SK-N-SH treated with all-trans-retinoic acid at 6 μM for 48 hours (cell line): ENCODE measurements at regions not wholly inside any gene's neighbourhood (a gene's known extent, or its start where the extent isn't known, plus 50 kb on each side); places are given as distances from the start of the nearest gene placed in this dataset.
A peak's percentile ranks its signal among the peaks of the same experiment; 100 is the strongest.
"Not testable (repeated sequence)": the region's sequence is repeated elsewhere in the genome, so short reads cannot be mapped to it uniquely, and the experiment has no call there.

ENCODE experiments used
- ATAC-seq: fragments of 200-7000 bp; cut with Tn5 transposase; 3 replicates; pipeline ENCODE4 v1.9.1; 2020; ENCODE audit warnings: mild to moderate bottlenecking, moderate library complexity
- BACH2 ChIP-seq: fragments of 250-450 bp; sonication (Bioruptor Pico); IDR thresholded peaks from 2 replicates; pipeline ENCODE4 v1.9.0; 2021; ENCODE audit warnings: mild to moderate bottlenecking, borderline replicate concordance
- CREB5 ChIP-seq: fragments of 250-450 bp; sonication (Bioruptor Pico); IDR thresholded peaks from 2 replicates; pipeline ENCODE4 v1.5.1; 2020; ENCODE audit warnings: low read depth, mild to moderate bottlenecking, moderate library complexity
- CSDC2 ChIP-seq: fragments of 250-450 bp; sonication (Bioruptor Pico); IDR thresholded peaks from 2 replicates; pipeline ENCODE4 v1.5.0; 2020; ENCODE audit warnings: mild to moderate bottlenecking, moderate library complexity
- CSRNP3 ChIP-seq: fragments of 250-450 bp; sonication (Bioruptor Pico); IDR thresholded peaks from 2 replicates; pipeline ENCODE4 v1.5.1; 2021; ENCODE audit warnings: mild to moderate bottlenecking, moderate library complexity
- ESRRG ChIP-seq: fragments of 250-450 bp; sonication (Bioruptor Pico); IDR thresholded peaks from 2 replicates; pipeline ENCODE4 v1.6.1; 2021; ENCODE audit warnings: mild to moderate bottlenecking
- GLIS3 ChIP-seq: fragments of 250-450 bp; sonication (Bioruptor Pico); IDR thresholded peaks from 2 replicates; pipeline ENCODE4 v1.5.0; 2020; ENCODE audit warnings: mild to moderate bottlenecking, moderate library complexity
- ISL1 ChIP-seq: fragments of 250-450 bp; sonication (Bioruptor Pico); IDR thresholded peaks from 2 replicates; pipeline ENCODE4 v2.1.2; 2022; ENCODE audit warnings: mild to moderate bottlenecking, moderate library complexity
- OSR1 ChIP-seq: fragments of 250-450 bp; sonication (Bioruptor Pico); IDR thresholded peaks from 2 replicates; pipeline ENCODE4 v1.8.0; 2022; ENCODE audit warnings: moderate library complexity, mild to moderate bottlenecking, inconsistent platforms
- POU6F1 ChIP-seq: fragments of 250-450 bp; sonication (Bioruptor Pico); IDR thresholded peaks from 2 replicates; pipeline ENCODE4 v1.8.0; 2021; ENCODE audit warnings: low read depth, mild to moderate bottlenecking, moderate library complexity, borderline replicate concordance
- RARB ChIP-seq: fragments of 250-450 bp; sonication (Bioruptor Pico); IDR thresholded peaks from 2 replicates; pipeline ENCODE4 v1.8.0; 2021; ENCODE audit warnings: mild to moderate bottlenecking, moderate library complexity
- SNAI2 ChIP-seq: fragments of 250-450 bp; sonication (Bioruptor Pico); IDR thresholded peaks from 2 replicates; pipeline ENCODE4 v1.5.0; 2020; ENCODE audit warnings: mild to moderate bottlenecking, moderate library complexity
- TCF4 ChIP-seq: fragments of 250-450 bp; sonication (Bioruptor Pico); IDR thresholded peaks from 2 replicates; pipeline ENCODE4 v1.8.0; 2021; ENCODE audit warnings: mild to moderate bottlenecking, moderate library complexity, borderline replicate concordance
- TOX ChIP-seq: fragments of 250-450 bp; sonication (Bioruptor Pico); IDR thresholded peaks from 2 replicates; pipeline ENCODE4 v1.8.0; 2021; ENCODE audit warnings: mild to moderate bottlenecking, moderate library complexity, borderline replicate concordance
- ZC3H10 ChIP-seq: fragments of 250-450 bp; sonication (Bioruptor Pico); IDR thresholded peaks from 2 replicates; pipeline ENCODE4 v1.5.1; 2021; ENCODE audit warnings: mild to moderate bottlenecking, moderate library complexity
- ZFP3 ChIP-seq: fragments of 250-450 bp; sonication (Bioruptor Pico); IDR thresholded peaks from 2 replicates; pipeline ENCODE4 v1.5.0; 2020; ENCODE audit warnings: mild to moderate bottlenecking, moderate library complexity
- ZFP30 ChIP-seq: fragments of 450-650 bp; formaldehyde crosslinking; IDR thresholded peaks from 2 replicates; pipeline ENCODE4 v1.5.0; 2022; ENCODE audit warnings: mild to moderate bottlenecking, moderate library complexity
- ZNF8 ChIP-seq: fragments of 450-650 bp; formaldehyde crosslinking; IDR thresholded peaks from 2 replicates; pipeline ENCODE4 v1.5.0; 2020; ENCODE audit warnings: mild to moderate bottlenecking, moderate library complexity
- TF ChIP-seq, protein P1 (sequence below): fragments of 250-450 bp; sonication (Bioruptor Pico); IDR thresholded peaks from 2 replicates; pipeline ENCODE4 v1.8.0; 2020; ENCODE audit warnings: mild to moderate bottlenecking, moderate library complexity, borderline replicate concordance

DNA sequence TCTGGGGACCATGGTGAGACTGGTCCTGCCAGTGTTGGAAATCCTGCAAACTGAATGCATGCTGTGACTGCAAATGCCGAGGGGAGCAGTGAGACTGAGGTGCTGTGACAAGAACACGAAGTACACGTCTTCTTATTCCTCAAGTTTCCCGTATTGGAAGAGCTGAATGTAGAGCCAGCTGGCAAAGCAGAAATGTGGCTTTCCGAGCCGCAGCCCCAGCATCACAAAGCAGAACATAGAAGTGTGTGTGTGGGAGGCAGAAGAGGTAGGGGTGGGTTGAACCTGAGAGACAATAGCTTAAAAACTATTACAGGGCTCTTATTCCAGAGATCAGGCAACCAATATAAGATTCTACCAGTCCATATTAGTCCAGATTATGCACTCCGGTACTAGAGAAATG is 98.8 kb downstream of the CARTPT start:
- no peak for TF ChIP-seq TCF4
- TF ChIP-seq CREB5 (CRISPR knock-in tag), result no peak
- no peak for TF ChIP-seq GLIS3 (CRISPR knock-in tag)
- no peak for TF ChIP-seq ESRRG (CRISPR knock-in tag)
- ATAC-seq, result no peak

GRCh38 chr5:71821029-71821428 is 102.0 kb downstream of the CARTPT start:
- TF ChIP-seq SNAI2 (CRISPR knock-in tag) (no peak), TOX (CRISPR knock-in tag) (no peak), TCF4 (no peak), OSR1 (CRISPR knock-in tag) (no peak), GLIS3 (CRISPR knock-in tag) (no peak), POU6F1 (CRISPR knock-in tag) (no peak), ZFP30 (no peak), CSDC2 (CRISPR knock-in tag) (no peak), BACH2 (CRISPR knock-in tag) (no peak), ISL1 (CRISPR knock-in tag) (no peak)
- ATAC-seq, result no peak

DNA sequence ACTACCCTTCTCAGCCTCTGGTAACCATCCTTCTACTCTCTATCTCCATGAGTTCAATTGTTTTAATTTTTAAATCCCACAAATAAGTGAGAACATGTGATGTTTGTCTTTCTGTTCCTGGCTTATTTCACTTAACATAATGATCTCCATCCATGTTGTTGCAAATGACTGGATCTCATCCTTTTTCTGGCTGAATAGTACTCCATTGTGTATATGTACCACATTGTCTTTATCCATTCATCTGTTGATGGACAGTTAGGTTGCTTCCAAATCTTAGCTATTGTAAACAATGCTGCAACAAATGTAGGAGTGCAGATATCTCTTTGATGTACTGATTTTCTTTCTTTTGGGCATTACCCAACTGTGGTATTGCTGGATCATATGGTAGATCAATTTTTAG is 103.0 kb downstream of the CARTPT start:
- not testable (repeated sequence) for ATAC-seq
- TF ChIP-seq ZNF8, result peak; percentile 86

GRCh38 chr5:71825992-71826391 is 106.9 kb downstream of the CARTPT start:
- ATAC-seq, result no peak
- no peak for TF ChIP-seq OSR1 (CRISPR knock-in tag)
- no peak for TF ChIP-seq CSRNP3 (CRISPR knock-in tag)
- TF ChIP-seq ZC3H10 (CRISPR knock-in tag), result no peak
- TF ChIP-seq, protein P1, sequence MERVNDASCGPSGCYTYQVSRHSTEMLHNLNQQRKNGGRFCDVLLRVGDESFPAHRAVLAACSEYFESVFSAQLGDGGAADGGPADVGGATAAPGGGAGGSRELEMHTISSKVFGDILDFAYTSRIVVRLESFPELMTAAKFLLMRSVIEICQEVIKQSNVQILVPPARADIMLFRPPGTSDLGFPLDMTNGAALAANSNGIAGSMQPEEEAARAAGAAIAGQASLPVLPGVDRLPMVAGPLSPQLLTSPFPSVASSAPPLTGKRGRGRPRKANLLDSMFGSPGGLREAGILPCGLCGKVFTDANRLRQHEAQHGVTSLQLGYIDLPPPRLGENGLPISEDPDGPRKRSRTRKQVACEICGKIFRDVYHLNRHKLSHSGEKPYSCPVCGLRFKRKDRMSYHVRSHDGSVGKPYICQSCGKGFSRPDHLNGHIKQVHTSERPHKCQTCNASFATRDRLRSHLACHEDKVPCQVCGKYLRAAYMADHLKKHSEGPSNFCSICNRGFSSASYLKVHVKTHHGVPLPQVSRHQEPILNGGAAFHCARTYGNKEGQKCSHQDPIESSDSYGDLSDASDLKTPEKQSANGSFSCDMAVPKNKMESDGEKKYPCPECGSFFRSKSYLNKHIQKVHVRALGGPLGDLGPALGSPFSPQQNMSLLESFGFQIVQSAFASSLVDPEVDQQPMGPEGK, result no peak
- no peak for TF ChIP-seq CREB5 (CRISPR knock-in tag)
- TF ChIP-seq CSDC2 (CRISPR knock-in tag), result no peak
- TF ChIP-seq ZFP3 (CRISPR knock-in tag), result no peak

- ATAC-seq, result no peak
- TF ChIP-seq CSRNP3 (CRISPR knock-in tag), result no peak
- TF ChIP-seq SNAI2 (CRISPR knock-in tag), result no peak
- no peak for TF ChIP-seq ZNF8
- TF ChIP-seq ZFP3 (CRISPR knock-in tag), result no peak
- no peak for TF ChIP-seq RARB (CRISPR knock-in tag)
Measured at GRCh38 chr5:71828291-71829040, 109.4 kb downstream of the CARTPT start.
